ELF-1 (cell line): ENCODE measurements at regions not wholly inside any gene's neighbourhood (a gene's known extent, or its start where the extent isn't known, plus 50 kb on each side); places are given as distances from the start of the nearest gene placed in this dataset.

ENCODE experiments used
- DNase-seq: peaks from one replicate; pipeline ENCODE4 v3.0.0-alpha.2; 2016; ENCODE audit warnings: low read depth, low spot score

- DNase-seq, result no peak
Measured at GRCh38 chr7:46028246-46028645, 107.2 kb upstream of the IGFBP3 start.

GRCh38 chr7:46026741-46027140 is 105.7 kb upstream of the IGFBP3 start:
- no peak for DNase-seq

GRCh38 chr7:46024263-46024916 is 103.3 kb upstream of the IGFBP3 start:
- DNase-seq, result no peak

GRCh38 chr7:46022397-46022796 is 101.3 kb upstream of the IGFBP3 start:
- no peak for DNase-seq

- DNase-seq, result peak; percentile 94
Measured at GRCh38 chr7:46015107-46015868, 94.2 kb upstream of the IGFBP3 start.

GRCh38 chr7:46011501-46011900 is 90.4 kb upstream of the IGFBP3 start:
- DNase-seq, result no peak

- DNase-seq, result peak; percentile 48
Measured at GRCh38 chr7:46011059-46011458, 90.0 kb upstream of the IGFBP3 start.

- DNase-seq, result no peak
Measured at GRCh38 chr7:46009211-46009610, 88.1 kb upstream of the IGFBP3 start.

GRCh38 chr7:46007990-46008643 is 87.0 kb upstream of the IGFBP3 start:
- no peak for DNase-seq

- no peak for DNase-seq
Measured at GRCh38 chr7:46007194-46007593, 86.1 kb upstream of the IGFBP3 start.

- no peak for DNase-seq
Measured at GRCh38 chr7:46006723-46007122, 85.7 kb upstream of the IGFBP3 start.

GRCh38 chr7:46006212-46006611 is 85.1 kb upstream of the IGFBP3 start:
- DNase-seq, result no peak

- no peak for DNase-seq
Measured at GRCh38 chr7:46004965-46005364, 83.9 kb upstream of the IGFBP3 start.

GRCh38 chr7:46003896-46004875 is 83.1 kb upstream of the IGFBP3 start:
- DNase-seq, result no peak

GRCh38 chr7:46003161-46003560 is 82.1 kb upstream of the IGFBP3 start:
- DNase-seq, result no peak

- DNase-seq, result no peak
Measured at GRCh38 chr7:46000513-46000912, 79.4 kb upstream of the IGFBP3 start.

- no peak for DNase-seq
Measured at GRCh38 chr7:45999541-45999940, 78.5 kb upstream of the IGFBP3 start.

GRCh38 chr7:45998506-45998905 is 77.4 kb upstream of the IGFBP3 start:
- no peak for DNase-seq

GRCh38 chr7:45993621-45994020 is 72.5 kb upstream of the IGFBP3 start:
- no peak for DNase-seq

- no peak for DNase-seq
Measured at GRCh38 chr7:45992826-45993225, 71.8 kb upstream of the IGFBP3 start.

- peak; percentile 26 for DNase-seq
Measured at GRCh38 chr7:45990276-45990675, 69.2 kb upstream of the IGFBP3 start.
